ENCODE measurements at regions not wholly inside any gene's neighbourhood (a gene's known extent, or its start where the extent isn't known, plus 50 kb on each side); places are given as distances from the start of the nearest gene placed in this dataset.

DNA sequence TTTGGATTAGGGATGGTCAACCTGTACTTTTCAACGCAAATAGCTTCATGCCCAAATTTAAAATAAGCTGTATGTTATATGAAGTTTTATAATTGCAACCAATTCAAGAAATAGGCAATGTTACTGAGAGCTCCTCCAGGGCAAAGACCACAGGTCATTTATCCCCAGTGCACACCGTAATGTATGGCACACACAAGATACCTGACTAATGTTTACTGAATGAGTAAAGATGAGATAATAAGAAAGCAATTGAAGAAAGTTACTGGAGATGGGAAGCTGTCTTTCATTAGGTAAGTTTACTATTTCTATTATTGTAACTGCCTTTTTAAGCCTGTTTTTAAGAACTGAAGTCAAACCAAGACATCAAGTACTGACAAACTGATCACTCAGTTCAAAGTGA is 184.5 kb upstream of the VRK2 start:
- TF ChIP-seq, protein P1, sequence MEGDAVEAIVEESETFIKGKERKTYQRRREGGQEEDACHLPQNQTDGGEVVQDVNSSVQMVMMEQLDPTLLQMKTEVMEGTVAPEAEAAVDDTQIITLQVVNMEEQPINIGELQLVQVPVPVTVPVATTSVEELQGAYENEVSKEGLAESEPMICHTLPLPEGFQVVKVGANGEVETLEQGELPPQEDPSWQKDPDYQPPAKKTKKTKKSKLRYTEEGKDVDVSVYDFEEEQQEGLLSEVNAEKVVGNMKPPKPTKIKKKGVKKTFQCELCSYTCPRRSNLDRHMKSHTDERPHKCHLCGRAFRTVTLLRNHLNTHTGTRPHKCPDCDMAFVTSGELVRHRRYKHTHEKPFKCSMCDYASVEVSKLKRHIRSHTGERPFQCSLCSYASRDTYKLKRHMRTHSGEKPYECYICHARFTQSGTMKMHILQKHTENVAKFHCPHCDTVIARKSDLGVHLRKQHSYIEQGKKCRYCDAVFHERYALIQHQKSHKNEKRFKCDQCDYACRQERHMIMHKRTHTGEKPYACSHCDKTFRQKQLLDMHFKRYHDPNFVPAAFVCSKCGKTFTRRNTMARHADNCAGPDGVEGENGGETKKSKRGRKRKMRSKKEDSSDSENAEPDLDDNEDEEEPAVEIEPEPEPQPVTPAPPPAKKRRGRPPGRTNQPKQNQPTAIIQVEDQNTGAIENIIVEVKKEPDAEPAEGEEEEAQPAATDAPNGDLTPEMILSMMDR (IDR thresholded peaks at IDR 0.05): no peak
- no peak for TF ChIP-seq POLR2A (IDR thresholded peaks at IDR 0.05)
